Transverse colon (tissue), 3 donors: ENCODE measurements at regions not wholly inside any gene's neighbourhood (a gene's known extent, or its start where the extent isn't known, plus 50 kb on each side); places are given as distances from the start of the nearest gene placed in this dataset.

ENCODE experiments used
- CTCF ChIP-seq, 5 experiments: fragments of 200-600 bp in 3 of 5; fragments of 450-650 bp in 2 of 5; sonication (generic) in 3 of 5; IDR thresholded peaks; 1 replicate in 2 of 5; 2 replicates in 3 of 5; pipeline ENCODE4 v1.5.1; 2016 to 2017; ENCODE audit warnings: antibody characterized with exemption in 5 of 5, inconsistent platforms in 3 of 5, mild to moderate bottlenecking in 2 of 5, moderate library complexity in 1 of 5
- EP300 ChIP-seq: sonication (generic); formaldehyde crosslinking; IDR thresholded peaks from one replicate; pipeline ENCODE4 v1.6.1; 2017; ENCODE audit warnings: antibody characterized with exemption, low read depth
- POLR2A ChIP-seq: fragments of 450-650 bp; IDR thresholded peaks from one replicate; pipeline ENCODE4 v1.6.1; 2016; ENCODE audit warnings: antibody characterized with exemption, mild to moderate bottlenecking, moderate library complexity

- TF ChIP-seq POLR2A: no peak
- TF ChIP-seq CTCF (IDR thresholded peaks at IDR 0.05): peak; percentile 42 to 72 (median 58)
- no peak for TF ChIP-seq EP300
Measured at GRCh38 chr1:47527653-47528272, 89.9 kb downstream of the FOXD2 start.
